ENCODE measurements at regions not wholly inside any gene's neighbourhood (a gene's known extent, or its start where the extent isn't known, plus 50 kb on each side); places are given as distances from the start of the nearest gene placed in this dataset.

- intact Hi-C loops (cut with DNase I): no loop called here
- TF ChIP-seq CTCF (IDR thresholded peaks at IDR 0.05): no peak
- Histone ChIP-seq H3K9me3 (no peaks in the 10 kb centered on the region), H3K4me1 (no peaks in the 10 kb centered on the region), H3K27ac (no peak overlapping the region), H3K36me3 (no peaks in the 10 kb centered on the region), H3K4me3 (no peak overlapping the region), H3K27me3 (no peaks in the 10 kb centered on the region)
- no peak for ATAC-seq
- no peak for FAIRE-seq
- DNase-seq: no peak
Measured at GRCh38 chr5:101976933-101977332, 319.2 kb downstream of the SLCO4C1 start.

GRCh38 chr5:101969742-101970141 lies 326.3 kb downstream of the SLCO4C1 start:
- FAIRE-seq: no peak

DNA sequence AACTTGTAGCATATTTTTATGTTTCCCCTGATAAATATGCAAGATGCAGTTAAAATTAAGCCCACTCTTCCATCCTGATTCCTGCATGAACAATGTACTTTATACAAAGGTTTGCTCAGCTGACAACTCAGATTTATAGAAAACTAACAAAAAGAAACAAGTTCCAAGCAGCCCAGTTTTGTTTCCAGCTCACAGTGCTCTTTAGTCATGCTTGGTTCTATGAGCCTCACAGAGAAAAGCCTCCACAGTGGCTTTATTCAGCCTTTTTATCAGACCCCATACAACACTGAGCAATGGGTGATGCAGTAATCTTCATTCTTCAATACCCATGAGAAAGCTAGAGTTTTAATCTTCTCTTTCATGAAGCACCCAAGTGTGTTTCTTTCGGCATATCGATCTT lies 329.6 kb downstream of the SLCO4C1 start:
- Histone ChIP-seq H3K27me3 (no peaks in the 10 kb centered on the region), H3K4me3 (no peak overlapping the region), H3K9me3 (no peaks in the 10 kb centered on the region), H3K4me1 (peaks cover 5 to 16% (median 14%) of the 10 kb centered on the region in 3 donors), H3K27ac (no peak overlapping the region), H3K36me3 (no peaks in the 10 kb centered on the region)
- no peak for TF ChIP-seq CTCF (IDR thresholded peaks at IDR 0.05)
- WGBS, 2 donors: 90 to 100% methylated on average over 2 of the region's 2 CpGs
- no peak for ATAC-seq
- intact Hi-C loops (cut with DNase I): no loop called here
- FAIRE-seq: no peak
- DNase-seq: no peak

More at GRCh38 chr5:101969742-101970141, 326.3 kb downstream of the SLCO4C1 start:
- Histone ChIP-seq H3K27me3 (no peaks in the 10 kb centered on the region), H3K27ac (peak overlapping the region in 1 of 4 donors; percentile 21), H3K36me3 (no peaks in the 10 kb centered on the region), H3K9me3 (no peaks in the 10 kb centered on the region), H3K4me3 (no peak overlapping the region), H3K4me1 (peaks cover 5 to 16% (median 14%) of the 10 kb centered on the region in 3 donors)
- TF ChIP-seq CTCF (IDR thresholded peaks at IDR 0.05): no peak
- no peak for DNase-seq
- 7 to 8% methylated on average over 1 of the region's 1 CpG for WGBS, 2 donors
- intact Hi-C loops (cut with DNase I): no loop called here
- peak in 3 of 4 donors; percentile 78 to 98 (median 80) for ATAC-seq

DNA sequence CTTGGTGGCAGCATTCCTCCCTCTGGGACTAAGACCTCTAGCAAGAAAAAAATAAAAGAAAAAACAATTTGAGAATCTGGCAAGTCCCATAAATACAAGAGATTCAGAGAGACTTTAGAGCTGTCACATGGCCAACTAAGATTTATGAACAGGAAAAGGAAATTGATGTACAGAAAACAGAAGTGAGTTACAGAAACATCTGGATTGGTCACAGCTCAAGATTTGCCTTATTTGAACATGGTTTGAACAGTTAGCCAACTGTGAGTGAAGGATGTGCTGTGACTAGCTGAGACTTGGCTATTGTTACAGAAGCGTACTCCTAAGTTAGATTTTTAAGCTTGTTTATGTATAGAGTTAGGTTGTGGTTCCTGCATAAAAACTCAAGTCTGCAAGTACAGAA lies 340.2 kb downstream of the SLCO4C1 start:
- H3K9me3 ChIP-seq: no peaks in the 10 kb centered on the region
- no peaks in the 10 kb centered on the region for H3K36me3 ChIP-seq
- TF ChIP-seq CTCF (IDR thresholded peaks at IDR 0.05): no peak
- no peaks in the 10 kb centered on the region for H3K27me3 ChIP-seq
- FAIRE-seq (no peak), DNase-seq (no peak), ATAC-seq (no peak)
- no peak overlapping the region for H3K27ac ChIP-seq
- WGBS, 2 donors: 91 to 92% methylated on average over 1 of the region's 1 CpG
- H3K4me1 ChIP-seq: no peaks in the 10 kb centered on the region
- intact Hi-C loops (cut with DNase I): no loop called here
- no peak overlapping the region for H3K4me3 ChIP-seq

- Histone ChIP-seq H3K27ac (no peak overlapping the region), H3K9me3 (no peaks in the 10 kb centered on the region), H3K27me3 (no peaks in the 10 kb centered on the region), H3K36me3 (no peaks in the 10 kb centered on the region), H3K4me3 (no peak overlapping the region), H3K4me1 (no peaks in the 10 kb centered on the region)
- no peak for FAIRE-seq
- ATAC-seq: no peak
- intact Hi-C loops (cut with DNase I): no loop called here
- DNase-seq: no peak
- no peak for TF ChIP-seq CTCF (IDR thresholded peaks at IDR 0.05)
Measured at GRCh38 chr5:101950019-101950418, 346.1 kb downstream of the SLCO4C1 start.
